Stomach (tissue), 4 donors: ENCODE measurements at regions not wholly inside any gene's neighbourhood (a gene's known extent, or its start where the extent isn't known, plus 50 kb on each side); places are given as distances from the start of the nearest gene placed in this dataset.

Experiments
- EP300 ChIP-seq: sonication (generic); formaldehyde crosslinking; IDR thresholded peaks from one replicate; pipeline ENCODE4 v1.6.1; 2017; ENCODE audit warnings: antibody characterized with exemption
- POLR2A ChIP-seq, 4 donors: fragments of 450-650 bp; IDR thresholded peaks; one replicate each; pipeline ENCODE4 v1.6.1; 2016; ENCODE audit warnings: antibody characterized with exemption in 4 of 4, control low read depth in 2 of 4, mild to moderate bottlenecking in 1 of 4, moderate library complexity in 1 of 4
- POLR2AphosphoS5 ChIP-seq, 3 donors: sonication (generic); formaldehyde crosslinking; IDR thresholded peaks; one replicate each; pipeline ENCODE4 v1.6.1; 2016; ENCODE audit warnings: antibody characterized with exemption in 3 of 3
- TF ChIP-seq, protein P1 (sequence below), 7 experiments: fragments of 450-650 bp in 4 of 7; fragments of 200-600 bp in 3 of 7; sonication (generic) in 3 of 7; IDR thresholded peaks; one replicate each; pipeline ENCODE4 v1.5.1; 2016 to 2019; ENCODE audit warnings: antibody characterized with exemption in 7 of 7, control low read depth in 2 of 7, mild to moderate bottlenecking in 1 of 7

DNA sequence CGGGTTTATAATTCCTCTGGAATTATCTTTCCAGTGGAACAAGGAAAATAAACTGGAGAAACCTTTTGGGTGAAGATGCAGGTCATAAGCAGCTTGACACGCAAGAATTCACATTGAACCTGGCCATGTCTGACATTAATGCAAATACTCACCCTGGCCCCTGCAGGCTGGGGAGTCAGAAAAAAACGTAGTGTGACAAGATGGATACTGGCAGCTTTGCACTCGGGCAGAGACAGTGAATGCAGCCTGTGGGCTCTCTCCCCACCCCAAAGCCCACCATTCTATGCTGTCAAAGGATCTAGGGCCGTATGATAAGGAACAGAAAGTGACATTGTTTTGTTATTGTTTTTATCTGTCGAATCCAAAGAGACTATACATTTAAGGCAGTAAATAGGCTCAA is 223.1 kb downstream of the RBM43 start:
- TF ChIP-seq POLR2A (IDR thresholded peaks at IDR 0.05) = no peak
- TF ChIP-seq, protein P1, sequence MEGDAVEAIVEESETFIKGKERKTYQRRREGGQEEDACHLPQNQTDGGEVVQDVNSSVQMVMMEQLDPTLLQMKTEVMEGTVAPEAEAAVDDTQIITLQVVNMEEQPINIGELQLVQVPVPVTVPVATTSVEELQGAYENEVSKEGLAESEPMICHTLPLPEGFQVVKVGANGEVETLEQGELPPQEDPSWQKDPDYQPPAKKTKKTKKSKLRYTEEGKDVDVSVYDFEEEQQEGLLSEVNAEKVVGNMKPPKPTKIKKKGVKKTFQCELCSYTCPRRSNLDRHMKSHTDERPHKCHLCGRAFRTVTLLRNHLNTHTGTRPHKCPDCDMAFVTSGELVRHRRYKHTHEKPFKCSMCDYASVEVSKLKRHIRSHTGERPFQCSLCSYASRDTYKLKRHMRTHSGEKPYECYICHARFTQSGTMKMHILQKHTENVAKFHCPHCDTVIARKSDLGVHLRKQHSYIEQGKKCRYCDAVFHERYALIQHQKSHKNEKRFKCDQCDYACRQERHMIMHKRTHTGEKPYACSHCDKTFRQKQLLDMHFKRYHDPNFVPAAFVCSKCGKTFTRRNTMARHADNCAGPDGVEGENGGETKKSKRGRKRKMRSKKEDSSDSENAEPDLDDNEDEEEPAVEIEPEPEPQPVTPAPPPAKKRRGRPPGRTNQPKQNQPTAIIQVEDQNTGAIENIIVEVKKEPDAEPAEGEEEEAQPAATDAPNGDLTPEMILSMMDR (IDR thresholded peaks at IDR 0.05) = no peak
- no peak for TF ChIP-seq POLR2AphosphoS5 (IDR thresholded peaks at IDR 0.05)
- no peak for TF ChIP-seq EP300
